Forelimb muscle (tissue), 1 donor: ENCODE measurements at regions not wholly inside any gene's neighbourhood (a gene's known extent, or its start where the extent isn't known, plus 50 kb on each side); places are given as distances from the start of the nearest gene placed in this dataset.

ENCODE experiments used
- DNase-seq: peaks from one replicate; pipeline ENCODE4 v3.0.0-alpha.2; 2013; ENCODE audit warnings: low read depth

DNA sequence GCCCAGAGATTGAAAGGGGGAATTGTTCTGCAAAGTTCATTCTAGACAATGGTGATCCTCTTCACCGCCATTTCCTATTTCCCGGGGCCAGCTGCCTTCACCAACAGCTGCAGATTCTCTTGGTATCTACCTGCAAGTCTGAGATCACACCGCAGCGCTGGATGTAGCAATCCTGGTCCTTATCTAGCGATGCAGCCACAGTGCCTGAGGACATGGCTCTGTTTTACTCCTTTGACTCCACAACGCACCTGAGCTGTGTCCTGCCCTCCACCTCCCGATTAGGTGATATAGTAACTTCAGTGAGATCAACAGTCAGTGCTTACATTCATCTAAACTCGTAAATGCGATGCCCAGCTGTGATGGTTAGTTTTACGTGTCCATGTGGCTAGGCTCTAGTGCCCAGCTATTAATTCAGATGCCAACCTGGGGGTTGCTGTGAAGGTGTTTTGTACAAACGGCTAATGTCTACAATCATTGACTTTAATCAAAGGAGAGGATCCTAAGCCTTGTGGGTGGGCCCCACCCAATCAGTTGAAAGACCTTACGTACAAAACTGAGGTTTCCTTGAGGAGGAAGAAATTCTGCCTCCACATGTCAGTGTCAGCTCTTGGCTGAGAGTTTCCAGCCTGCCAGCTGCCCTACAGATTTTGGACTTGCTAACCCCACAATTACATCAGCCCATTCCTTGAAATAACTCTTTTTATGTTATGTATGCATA lies 189.8 kb downstream of the SH3BP4 start:
- DNase-seq: no peak

DNA sequence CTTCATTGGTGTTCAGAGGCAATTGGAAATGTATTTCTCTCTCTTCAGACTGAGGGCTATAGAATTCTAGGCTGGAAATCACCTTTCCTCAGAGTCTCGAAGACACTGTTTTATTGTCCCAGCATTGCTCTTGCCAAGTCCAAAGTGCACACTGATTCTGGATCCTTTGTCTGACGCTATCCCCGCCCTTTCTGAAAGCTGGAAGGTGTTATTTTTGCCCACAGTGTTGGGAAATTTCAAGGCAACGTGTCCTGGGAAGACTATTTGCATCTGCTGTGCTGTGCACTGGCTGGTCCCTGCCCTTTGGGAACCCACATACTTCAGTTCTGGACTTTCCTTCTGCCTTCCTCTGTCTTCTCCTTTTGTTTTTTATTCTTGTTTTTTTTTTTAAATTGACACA lies 190.8 kb downstream of the SH3BP4 start:
- DNase-seq: no peak

DNA sequence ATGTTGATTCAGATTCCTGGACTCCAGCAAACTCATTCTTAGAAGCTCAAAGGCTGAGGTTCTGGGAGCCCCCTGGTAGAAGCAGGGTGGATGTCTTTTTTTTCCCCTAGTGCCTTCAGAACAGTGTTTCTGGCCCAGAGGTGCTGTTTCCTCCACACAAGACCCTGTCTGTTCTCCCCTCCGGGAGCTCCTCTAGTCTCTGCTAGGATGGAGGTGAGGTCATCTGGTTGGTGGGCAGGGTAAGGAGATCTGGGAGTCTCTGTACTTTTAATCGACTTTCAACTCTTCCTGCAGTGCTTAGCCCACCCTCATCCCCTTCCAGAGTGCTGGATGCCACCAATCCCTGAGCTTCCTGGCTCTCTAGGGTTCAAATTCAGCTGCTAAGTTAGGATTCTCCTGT lies 192.0 kb downstream of the SH3BP4 start:
- DNase-seq: no peak

DNA sequence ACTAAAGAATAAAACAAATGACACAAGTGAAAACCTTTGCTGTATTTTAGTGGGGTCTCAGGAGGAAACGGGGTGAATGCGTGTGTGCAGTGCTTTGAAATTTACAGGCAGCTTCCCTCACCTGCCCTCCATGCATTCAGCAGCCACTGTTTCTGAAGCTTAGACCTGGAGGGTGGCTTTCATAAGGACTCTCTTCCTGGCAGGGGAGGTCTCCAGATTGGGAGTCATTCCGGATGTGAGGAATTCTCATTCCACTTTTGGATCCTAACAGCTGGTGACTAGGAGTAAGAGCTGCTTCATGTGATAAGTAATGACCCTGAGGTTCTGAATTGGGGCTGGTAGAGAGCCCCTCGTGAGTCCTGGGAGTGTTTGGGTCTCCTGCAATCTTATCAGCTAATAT lies 192.5 kb downstream of the SH3BP4 start:
- DNase-seq: no peak

DNA sequence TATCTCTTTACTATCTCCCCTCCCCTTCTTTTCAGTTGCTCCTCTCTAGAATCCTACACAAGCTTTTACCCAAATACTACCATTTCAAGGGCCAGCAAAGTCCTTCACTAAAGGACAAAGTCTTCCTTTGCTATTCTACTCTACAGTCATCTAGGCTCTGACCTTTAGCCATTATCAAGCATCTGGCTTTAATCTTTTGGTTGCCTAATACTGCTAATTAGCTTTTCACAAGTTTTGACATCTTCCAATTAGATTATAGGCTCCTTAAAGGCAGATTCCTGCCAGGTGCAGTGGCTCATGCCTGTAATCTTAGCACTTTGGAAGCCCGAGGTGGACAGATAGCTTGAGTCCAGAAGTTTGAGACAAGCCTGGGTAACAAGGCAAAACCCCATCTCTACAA lies 194.4 kb downstream of the SH3BP4 start:
- no peak for DNase-seq

DNA sequence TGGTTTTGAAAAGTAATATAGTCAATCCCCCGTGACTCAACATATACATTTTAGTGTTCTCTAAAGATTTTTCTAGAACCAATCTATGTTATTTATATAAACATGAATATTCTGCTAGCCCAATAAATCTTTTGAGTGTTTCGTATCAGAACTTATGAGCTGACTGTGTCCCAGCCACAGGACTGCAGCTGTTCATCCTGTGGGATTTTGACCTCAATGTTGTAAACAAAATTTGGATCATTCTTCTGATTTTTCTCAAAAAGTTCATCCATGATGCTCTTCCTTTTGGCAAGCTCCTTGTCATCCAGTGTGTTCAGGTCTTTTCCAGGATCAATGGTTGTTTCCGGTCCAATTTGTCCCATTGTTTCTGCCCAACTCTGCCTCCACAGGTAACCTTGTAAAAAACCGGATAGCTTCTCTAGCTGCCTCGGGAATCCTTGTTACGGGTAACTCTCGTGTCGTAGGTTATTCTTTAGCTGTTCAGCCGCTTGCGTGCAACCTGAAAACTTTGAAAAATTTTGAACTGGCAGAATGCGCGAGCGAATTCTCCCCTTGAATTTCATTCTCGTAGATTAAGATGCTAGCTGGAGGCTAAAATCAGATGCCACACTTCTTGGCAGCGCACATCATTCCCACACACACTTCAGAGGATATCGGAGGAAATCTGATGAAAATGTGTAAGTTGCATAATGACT lies 195.2 kb downstream of the SH3BP4 start:
- DNase-seq: no peak

DNA sequence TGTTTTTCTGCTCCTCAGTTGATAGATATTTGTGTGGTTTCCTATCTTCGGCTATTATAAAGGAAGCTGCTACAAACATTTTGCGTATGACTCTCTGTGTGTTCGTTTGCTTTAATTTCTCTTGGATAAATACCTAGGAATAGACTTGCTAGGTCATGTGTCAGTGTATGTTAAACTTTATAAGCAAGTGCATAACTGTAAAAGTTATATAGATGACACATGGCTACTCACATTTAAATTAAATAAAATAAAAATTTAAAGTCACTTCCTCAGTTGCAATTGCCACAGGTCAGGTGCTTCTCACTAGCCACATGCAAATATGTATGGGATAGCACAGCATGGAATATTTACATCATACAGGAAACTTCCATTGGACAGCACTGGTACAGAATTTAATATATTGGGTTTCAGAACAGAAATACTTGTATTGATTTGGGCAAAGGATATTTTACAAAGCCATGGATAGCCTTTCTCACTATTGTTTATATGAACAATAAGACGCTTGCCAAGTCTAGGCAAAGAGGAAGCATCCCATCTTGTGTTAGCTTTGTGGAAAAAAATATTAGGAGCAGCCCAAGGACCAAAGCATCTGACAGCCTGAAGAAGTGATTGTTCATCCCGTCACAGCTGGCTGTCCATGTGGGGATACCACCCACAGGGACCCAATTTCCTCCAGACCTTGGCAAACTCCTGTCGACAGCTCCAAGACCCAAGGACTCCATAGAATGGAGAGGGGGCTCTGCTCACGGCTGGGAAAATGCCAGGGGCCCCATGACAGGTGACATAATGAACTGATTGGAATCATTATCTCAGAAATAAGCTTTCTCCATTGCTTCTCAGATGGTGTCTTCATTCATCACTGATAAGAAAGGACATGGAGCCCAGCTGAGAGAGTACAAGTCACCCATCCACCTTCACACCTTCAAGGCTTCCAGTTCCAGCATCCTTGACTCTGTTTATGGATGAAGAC lies 196.7 kb downstream of the SH3BP4 start:
- no peak for DNase-seq

DNA sequence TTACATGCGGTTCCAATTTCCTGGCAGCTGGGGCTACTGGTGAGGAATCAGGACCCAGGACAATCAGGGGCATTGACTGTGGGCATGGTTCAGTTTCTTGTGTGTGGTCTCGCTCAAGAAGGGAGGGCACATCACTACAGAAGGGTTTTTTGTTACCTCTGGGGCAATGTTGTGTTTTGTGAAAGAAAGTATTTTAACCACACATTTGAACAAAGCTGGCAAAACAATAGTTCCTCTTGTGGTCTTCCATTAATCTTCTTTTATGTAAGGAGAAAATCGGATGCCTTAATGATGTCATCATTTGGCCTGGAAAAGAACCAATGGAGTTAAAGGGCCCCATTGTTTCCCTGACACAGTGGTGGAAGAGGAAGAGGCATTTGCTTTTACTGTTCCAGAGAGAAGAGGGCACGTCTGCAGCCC lies 197.4 kb downstream of the SH3BP4 start:
- no peak for DNase-seq

DNA sequence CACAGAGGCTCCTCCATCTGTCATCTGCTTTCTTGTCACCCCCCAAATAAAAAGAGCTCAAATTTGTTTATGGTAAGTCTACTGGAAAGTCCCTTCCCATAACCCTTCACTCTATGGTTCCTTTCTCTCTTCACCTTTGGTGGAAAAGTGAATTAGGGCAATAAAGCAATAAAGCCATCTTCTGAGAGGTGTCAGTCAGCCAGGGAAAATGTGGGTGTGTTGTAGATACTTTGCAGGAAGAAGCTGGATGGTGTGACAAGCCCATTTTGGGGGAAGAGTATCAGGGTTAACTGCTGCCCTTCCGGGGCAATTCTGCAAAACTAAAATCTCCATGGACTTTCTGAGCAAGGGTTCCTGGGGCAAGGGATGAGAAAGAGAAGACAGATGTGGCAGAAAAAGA lies 197.9 kb downstream of the SH3BP4 start:
- no peak for DNase-seq

DNA sequence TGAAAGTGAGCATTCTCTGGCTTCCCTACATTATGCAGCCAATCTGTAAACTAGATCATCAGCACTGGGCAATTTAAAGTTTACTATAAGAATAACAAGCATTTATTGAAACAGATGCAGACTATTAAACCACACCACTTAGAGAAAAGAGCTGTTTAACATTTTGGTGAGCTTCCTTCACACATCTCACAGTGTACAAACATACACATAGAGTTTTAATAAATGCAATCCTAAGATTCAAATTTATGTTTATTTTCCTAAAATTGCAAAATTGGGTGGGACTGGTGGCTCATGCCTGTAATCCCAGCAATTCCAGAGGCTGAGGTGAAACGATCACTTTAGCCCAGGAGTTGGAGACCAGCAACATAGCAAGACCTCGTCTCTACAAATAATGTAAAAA lies 199.3 kb downstream of the SH3BP4 start:
- DNase-seq: no peak

DNA sequence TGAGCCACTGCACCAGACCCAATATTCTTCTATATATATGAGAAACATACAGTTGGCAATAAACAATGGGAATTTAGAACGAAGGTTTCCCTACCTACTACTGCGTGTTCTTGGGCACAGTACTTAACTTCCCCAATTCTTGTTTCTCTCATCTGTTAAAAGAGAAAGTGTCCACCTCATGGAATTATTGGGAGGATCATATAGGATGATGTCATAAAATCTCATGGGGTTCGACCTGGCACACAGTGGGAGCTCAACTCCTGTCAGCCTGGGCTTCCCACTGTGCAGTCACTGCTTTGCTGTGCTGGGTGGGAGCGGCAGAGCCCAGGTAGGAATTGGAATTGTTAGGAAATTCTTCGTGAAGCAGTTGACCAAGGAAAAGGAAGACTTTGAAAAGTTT lies 203.3 kb downstream of the SH3BP4 start:
- no peak for DNase-seq

DNA sequence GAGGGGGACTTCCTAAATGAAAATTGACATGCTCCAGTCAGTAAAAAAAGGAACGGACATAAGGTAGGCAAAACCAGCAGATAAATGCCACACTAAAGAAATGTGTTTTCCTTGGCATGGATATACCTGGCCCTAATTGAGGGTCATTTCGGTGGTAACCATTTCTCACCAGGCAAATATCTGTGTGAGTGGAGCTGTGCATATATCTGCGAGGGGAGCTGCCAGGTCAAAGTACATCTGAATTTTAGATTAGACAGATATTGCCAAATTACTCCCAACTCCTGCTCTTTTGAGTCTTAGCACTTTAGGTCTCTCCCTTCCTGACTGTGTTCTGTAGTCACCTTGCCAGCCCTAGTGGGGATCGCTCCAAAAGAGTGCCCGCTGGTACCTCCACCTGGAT lies 204.2 kb downstream of the SH3BP4 start:
- no peak for DNase-seq

DNA sequence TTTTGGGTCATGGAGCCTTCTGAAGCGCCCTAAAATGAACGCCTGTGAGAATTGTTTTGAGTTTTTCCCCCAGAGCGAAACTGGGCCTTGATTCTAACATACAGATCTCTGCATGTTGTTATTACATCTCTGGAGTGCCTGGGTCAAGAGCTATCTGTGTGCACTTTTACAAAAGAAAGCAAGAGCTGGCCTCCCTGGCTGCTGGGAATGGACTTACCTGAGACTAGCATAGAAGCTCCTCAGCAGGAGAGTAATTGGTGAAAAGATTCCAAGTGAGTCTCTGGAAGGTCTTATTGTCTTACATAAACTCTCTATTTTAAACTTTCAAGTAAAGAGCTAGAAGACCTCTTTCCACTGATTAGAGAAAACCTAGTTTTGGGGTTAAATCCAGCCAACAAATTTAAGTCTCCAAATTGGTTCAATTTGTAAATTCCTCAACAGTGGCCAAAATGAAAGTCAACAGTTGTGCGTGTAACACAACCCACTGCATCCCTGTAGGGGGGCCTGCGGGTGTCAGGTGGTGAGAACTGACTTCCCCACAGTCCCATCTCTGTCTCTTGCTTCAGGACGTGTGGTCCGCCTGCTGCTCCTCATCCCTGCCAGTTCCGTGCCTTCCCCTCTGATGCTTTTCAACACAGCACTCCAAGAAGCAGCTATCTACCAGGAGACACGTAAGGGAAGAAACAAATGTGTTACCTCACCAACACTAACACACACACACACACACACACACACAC lies 206.1 kb downstream of the SH3BP4 start:
- DNase-seq: no peak

DNA sequence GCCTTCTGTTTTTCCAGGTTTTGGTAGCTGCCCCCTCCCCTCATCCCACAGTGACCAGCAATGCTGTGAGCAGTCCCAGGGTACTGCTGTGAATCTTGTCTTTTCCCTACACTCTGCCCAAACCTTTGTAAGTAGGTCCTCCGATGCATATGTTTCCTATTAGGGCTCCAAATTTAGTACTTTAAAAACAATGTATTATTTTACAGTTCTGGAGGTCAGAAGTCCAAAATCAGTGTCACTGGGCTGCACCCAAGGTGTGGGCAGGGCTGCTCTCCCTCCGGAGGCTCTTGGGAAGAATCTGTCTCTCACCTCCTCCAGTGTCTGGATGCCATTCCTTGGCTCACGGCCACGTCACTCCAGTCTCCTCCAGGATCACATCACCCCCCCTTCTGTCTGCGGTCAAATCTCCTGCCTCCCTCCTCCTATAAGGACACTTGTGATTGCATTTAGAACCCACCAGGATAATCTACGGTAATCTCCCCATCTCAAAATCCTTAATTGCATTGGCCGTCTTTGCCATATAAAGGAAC lies 208.5 kb downstream of the SH3BP4 start:
- DNase-seq: no peak

DNA sequence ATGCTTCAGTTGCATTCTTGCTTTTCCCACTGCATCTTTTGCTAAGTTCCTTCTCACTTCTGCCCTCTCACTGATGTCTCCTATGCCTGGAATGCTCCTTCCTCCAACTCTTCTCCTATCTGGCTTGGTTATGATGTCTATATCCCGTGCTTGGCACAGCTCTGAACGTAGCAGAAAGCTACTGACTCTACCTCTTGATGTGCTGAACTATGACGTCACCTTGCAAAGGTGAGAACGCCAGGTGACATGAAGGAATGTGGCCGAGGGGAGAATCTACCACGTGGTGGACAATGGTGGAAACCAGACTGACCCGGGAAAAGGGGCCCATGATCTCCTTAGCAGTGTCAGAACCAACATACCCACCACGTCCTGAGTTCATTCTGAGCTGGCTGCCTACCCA lies 209.7 kb downstream of the SH3BP4 start:
- DNase-seq: no peak

DNA sequence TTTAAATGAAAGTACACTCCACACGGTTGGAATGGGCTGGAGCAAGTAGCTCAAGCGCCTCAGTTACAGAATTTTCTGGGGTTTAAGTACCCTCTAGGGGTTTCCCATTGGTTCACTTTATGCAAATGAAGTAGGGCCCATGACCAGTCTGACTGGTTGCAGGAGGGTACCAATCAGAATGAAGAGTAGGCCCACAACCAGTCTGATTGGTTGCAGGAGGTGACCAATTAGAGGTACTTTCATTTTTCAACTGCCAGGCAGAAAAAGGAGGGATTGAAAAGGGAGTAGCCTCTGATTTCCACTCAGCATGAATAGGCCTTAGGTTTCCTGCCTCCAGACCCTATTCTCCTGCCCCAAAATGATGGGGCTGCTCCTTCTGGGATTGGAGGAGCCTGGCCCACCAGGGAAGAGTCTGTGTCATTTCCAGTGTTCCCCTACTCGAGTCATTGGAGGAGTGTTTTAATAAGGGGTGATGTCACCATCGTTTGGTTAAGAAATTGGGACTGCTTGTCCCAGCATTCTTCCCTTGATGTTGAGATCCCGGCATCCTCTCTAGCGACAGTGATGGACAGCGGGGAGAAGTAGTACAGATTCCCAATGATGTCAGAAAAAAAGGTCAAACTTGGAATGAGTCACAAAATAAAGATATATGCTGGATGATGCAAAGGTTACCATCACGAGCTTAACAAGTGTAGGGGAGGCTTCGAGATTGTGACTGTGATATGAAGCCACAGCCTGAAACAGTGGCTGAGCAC lies 210.4 kb downstream of the SH3BP4 start:
- DNase-seq: no peak

DNA sequence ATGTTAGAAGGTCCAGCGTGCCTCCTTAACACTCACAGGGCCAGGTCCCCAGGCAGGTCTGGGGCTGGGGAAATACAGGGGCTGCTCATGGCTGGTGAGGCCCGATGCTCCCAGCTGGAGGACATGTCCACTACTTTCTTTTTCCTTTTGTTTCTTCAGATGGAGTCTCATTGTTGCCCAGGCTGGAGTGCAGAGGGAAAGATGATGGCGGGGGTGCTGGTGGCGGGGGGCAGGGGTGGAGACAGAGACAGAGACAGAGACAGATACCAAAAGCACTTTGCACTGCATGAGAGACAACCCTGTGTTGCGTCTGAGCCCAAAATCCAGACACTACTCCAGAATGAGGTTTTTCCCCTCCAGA lies 211.0 kb downstream of the SH3BP4 start:
- no peak for DNase-seq

DNA sequence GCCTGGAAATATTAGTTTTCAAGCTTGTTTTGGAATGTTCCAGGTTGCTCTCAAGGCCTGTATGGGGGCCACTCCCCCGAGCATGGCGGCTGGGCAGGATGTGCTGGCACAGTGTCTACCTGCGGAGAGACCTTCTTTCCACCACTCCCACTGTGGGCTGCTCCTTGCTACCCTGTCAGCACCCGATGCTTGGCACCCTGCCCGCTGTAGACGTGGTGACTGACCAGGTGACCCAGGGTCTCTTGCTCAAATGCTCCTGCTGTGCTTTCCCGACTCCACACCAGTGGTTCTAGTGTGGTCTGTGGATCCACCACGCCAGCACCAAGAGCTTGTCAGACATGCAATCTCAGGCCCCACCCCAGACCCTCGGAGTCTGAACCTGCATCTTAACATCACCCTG lies 213.3 kb downstream of the SH3BP4 start:
- DNase-seq: no peak

DNA sequence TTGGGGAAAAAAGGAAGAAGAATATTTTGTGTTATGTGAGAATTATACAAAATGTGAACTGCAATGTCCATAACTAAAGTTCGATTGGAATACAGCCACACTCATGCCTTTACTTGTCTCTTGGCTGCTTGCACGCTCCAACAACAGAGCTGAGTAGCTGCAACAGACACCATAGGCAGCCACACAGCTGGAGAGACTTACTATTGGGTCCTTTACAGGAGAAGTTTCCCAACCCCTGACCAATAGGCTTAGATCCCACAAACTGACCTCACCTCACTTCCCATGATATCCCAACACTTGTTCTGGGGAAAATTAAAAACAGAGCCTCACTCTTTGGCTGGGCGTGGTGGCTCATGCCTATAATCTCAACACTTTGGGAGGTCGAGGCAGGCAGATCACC lies 213.8 kb downstream of the SH3BP4 start:
- DNase-seq: no peak

DNA sequence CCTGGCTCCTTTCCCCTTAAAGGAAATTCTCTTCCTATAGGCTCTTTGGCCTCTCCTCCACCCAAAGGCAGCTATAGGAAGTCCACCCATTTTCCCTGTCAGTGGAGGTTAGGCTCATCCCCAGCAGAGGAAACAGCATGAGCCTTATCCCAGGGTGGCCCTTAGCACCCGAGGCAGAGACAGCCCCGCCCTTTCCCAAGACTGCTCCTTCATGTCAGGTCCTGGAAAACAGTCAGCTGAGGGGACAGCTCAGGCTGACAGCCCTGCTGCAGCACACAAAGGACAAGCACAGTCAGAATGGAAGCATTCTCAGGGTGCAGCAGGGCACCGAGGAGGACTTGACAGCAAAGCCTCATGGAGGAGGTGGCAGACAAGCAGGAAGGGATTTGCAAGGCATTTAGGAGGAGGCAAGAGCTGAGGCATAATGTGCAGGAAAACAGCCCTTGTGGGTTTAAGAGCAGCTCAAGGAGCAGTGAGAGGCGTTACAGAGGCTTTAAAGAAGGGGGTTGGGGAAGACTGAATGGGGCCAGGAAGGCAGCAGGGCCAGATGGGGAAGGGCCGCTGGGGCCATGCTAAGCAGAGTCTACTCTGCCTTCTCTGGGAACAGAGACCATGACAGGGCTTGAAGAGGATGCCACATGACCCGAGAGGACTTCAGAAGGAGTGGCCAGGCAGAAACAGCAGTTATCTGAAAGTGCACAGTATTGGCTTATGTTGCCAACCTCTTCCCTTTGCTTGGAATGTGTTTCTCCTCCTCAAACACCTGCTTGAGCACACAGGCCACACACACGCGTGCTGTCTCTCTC lies 216.6 kb downstream of the SH3BP4 start:
- no peak for DNase-seq
